Sigmoid colon (tissue), 4 donors: ENCODE measurements at regions not wholly inside any gene's neighbourhood (a gene's known extent, or its start where the extent isn't known, plus 50 kb on each side); places are given as distances from the start of the nearest gene placed in this dataset.

Experiments used
- EP300 ChIP-seq, 4 donors: sonication (generic); formaldehyde crosslinking; IDR thresholded peaks; one replicate each; pipeline ENCODE4 v1.6.1; 2017; ENCODE audit warnings: antibody characterized with exemption in 4 of 4
- POLR2AphosphoS5 ChIP-seq, 4 donors: sonication (generic); formaldehyde crosslinking; IDR thresholded peaks; one replicate each; pipeline ENCODE4 v1.6.1; 2017; ENCODE audit warnings: antibody characterized with exemption in 4 of 4
- TF ChIP-seq, protein P1 (sequence below), 4 experiments: fragments of 450-650 bp in 3 of 4; fragments of 200-600 bp in 1 of 4; IDR thresholded peaks; one replicate each; pipeline ENCODE4 v1.5.1; 2016 to 2019; ENCODE audit warnings: antibody characterized with exemption in 4 of 4, mild to moderate bottlenecking in 3 of 4, moderate library complexity in 2 of 4

DNA sequence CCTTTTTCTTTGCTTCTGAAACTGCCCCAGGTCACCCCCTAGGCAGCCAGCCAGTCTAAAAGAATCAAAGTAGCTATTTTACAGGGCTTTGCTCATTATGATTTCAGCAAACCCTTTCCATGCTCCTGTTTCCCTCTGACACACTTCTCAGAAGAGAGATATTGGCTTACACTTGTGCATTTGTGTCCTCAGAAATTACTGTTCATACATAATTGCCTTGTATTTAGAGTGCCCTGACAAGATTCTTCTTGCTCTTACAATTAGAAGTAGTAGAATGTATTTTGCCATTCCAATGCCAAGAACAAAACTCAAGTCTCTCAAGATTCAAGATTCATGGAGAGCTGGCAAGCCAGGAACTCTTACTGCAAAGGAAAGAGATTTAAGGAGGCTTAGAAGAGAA lies 531.0 kb upstream of the ZFP42 start:
- TF ChIP-seq, protein P1, sequence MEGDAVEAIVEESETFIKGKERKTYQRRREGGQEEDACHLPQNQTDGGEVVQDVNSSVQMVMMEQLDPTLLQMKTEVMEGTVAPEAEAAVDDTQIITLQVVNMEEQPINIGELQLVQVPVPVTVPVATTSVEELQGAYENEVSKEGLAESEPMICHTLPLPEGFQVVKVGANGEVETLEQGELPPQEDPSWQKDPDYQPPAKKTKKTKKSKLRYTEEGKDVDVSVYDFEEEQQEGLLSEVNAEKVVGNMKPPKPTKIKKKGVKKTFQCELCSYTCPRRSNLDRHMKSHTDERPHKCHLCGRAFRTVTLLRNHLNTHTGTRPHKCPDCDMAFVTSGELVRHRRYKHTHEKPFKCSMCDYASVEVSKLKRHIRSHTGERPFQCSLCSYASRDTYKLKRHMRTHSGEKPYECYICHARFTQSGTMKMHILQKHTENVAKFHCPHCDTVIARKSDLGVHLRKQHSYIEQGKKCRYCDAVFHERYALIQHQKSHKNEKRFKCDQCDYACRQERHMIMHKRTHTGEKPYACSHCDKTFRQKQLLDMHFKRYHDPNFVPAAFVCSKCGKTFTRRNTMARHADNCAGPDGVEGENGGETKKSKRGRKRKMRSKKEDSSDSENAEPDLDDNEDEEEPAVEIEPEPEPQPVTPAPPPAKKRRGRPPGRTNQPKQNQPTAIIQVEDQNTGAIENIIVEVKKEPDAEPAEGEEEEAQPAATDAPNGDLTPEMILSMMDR (IDR thresholded peaks at IDR 0.05) = no peak
- no peak for TF ChIP-seq EP300 (IDR thresholded peaks at IDR 0.05)
- TF ChIP-seq POLR2AphosphoS5 (IDR thresholded peaks at IDR 0.05) = no peak
